M059J (cell line): ENCODE measurements at regions not wholly inside any gene's neighbourhood (a gene's known extent, or its start where the extent isn't known, plus 50 kb on each side); places are given as distances from the start of the nearest gene placed in this dataset.
"Not testable (repeated sequence)": the region's sequence is repeated elsewhere in the genome, so short reads cannot be mapped to it uniquely, and the experiment has no call there.

Source experiments
- DNase-seq: peaks from one replicate; pipeline ENCODE4 v3.0.0-alpha.2; 2012; ENCODE audit warnings: low read depth

DNA sequence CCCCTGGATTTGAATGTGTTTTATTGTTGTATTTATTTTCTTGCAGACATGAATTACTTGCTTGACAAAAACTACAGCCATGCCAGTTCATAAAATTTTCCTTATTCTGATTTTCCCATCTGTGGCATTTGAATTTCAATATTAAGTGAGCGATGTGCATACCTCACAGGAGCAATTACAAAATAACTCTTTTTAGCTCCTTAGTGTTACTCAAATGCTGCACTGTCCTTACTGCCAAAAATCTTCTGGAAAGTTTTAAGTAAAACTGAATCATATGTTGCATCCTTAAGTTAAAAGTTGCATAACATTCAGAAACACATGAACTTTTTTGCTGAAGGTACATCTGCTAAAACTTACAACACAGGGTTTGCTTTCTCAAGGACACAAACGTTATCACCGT lies 120.1 kb downstream of the OR4M2 start:
- not testable (repeated sequence) for DNase-seq

DNA sequence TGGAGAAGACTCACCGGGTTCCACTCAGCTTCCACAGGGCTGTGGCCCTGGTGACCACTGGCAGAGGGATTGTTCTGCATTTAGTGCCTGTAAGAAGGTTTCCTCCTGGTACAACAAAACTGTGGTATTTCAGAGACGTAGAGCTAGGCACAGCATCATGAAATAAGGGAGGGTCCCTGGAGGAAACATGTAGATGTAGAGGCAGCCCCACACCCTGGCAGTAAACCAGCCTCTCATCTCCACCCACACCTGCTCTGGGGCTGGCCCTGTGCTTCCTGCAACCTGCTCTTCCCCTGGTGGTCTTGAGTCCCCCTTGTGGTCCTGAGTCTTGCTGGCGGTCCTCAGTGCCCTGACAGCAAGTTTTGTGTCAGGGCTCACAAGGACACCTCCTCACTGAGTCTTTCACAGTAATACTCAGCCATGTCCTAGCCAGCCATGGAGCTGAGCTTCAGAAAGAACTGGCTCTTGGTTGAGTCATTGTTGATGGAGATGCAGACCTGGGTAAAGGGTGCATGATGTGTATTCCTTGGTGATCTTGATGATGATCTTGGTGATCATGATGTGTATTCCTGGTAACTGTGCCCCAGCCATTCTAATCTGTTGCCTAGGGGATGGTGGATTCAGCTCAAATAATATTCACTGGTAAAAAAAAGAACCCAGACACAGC lies 121.8 kb downstream of the OR4M2 start:
- not testable (repeated sequence) for DNase-seq

DNA sequence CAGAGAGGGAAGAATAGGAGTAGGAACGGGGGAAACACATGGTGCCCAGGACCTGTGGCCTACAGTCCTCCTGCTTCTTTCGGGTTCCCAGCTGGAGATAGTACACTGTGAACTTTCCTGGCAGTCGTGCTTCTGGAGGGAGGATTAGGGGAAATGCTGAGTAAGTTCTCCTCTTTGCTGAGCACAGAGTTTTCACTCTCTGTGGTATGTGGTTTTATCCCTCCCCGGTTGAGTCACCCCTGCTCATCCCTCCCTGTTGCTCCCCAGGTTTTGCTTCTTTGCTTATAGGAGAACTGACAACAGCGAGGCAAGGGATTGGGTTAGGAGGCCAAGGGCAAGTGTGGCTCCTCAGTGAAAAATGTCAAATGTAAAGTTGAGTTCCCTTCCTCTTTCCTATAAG lies 122.9 kb downstream of the OR4M2 start:
- DNase-seq: not testable (repeated sequence)

DNA sequence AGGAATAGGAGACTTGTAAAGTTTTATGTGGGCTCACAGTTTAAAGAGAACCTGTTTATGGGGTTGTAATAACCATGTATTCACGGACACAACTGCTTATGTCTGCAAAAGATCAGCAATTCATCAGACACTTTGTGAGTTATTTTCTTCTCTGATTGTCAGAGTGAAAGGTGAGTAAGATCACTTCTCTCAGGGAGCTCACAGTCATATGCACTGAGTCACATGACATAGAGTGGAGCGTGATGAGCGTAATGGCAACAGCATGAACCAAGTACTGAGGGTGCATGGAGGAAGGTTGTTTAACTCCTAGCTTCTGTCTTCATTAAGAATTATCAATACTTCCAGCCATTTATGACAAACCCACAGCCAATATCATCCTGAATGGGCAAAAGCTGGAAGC lies 128.8 kb downstream of the OR4M2 start:
- not testable (repeated sequence) for DNase-seq

DNA sequence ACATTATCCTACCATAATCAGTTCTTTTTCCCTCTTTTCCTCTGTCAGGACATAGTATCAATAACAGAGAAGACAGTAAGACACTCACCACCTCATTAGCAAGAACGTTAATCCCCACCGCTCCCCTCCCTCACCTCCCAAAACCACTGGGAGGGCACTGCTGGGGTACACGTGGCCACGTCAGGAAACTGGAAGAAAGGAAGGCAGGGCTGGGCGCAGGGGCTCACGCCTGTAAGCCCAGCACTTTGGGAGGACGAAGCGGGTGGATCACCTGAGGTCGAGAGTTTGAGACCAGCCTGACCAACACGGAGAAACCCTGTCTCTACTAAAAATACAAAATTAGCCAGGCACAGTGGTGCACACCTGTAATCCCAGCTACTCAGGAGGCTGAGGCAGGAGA lies 142.3 kb downstream of the OR4M2 start:
- DNase-seq: not testable (repeated sequence)

DNA sequence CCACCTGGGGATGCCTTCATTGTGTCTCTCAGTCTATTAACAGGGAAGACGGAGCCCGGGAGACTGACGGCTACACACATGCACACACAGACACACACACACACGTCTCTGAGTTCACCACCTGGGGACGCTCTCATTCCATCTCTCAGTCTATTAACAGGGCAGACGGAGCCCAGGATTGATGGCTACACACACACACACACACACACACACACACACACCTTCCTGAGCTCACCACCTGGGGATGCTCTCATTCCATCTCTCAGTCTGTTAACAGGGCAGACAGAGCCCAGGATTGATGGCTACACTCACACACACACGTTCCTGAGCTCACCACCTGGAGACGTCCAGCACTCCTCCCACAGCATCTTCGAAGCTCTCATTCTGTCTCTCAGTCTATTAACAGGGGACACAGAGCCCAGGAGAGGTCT lies 143.9 kb downstream of the OR4M2 start:
- no peak for DNase-seq

DNA sequence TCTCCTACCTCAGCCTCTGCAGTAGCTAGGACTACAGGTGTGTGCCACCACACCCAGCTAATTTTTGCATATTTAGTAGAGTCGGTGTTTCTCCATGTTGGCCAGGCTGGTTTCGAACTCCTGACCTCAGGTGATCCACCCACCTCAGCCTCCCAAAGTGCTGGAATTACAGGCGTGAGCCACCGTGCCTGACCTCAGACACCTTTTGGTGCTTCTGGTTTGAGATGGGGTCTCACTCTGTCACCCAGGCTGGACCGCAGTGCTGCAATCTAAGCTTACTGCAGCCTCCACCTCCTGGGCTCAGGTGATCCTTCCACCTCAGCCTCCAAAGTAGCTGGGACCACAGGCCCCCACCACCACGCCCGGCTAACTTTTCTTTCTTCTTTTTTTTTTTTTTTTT lies 144.6 kb downstream of the OR4M2 start:
- not testable (repeated sequence) for DNase-seq

DNA sequence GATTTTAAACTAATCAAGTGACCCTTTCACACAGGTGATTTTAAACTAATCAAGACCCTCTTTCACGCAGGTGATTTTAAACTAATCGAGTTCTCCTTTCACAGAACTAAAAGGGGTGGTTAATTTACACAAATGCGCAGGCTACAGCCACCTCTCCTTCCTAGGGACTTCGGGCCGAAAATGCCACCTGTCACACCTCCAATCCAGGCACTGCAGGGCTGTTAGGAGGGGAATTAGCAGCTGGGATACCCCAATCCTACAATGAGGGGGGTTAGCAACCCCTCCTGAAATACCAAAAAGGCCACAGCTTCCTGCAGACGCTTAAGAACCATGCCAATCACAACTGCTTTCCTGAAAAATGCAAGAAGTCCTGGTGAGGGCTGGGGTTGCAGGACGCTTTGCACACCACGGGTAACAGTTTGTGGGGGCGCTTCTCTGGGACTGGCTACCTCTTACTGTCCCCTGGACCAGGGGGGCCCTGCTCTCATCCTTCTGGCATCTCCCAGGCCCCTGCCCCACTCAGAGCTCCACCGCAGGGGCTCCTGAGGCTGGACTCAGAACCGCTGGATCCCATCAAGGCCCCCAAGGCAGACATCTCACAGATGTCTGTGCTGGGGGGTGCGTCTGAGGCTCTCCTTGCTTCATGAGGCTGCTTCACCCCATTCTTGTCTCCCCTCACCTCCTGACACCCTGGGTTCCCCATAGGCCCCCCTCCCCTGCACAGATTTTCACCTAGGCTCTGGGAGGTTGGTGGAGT lies 145.9 kb downstream of the OR4M2 start:
- no peak for DNase-seq

DNA sequence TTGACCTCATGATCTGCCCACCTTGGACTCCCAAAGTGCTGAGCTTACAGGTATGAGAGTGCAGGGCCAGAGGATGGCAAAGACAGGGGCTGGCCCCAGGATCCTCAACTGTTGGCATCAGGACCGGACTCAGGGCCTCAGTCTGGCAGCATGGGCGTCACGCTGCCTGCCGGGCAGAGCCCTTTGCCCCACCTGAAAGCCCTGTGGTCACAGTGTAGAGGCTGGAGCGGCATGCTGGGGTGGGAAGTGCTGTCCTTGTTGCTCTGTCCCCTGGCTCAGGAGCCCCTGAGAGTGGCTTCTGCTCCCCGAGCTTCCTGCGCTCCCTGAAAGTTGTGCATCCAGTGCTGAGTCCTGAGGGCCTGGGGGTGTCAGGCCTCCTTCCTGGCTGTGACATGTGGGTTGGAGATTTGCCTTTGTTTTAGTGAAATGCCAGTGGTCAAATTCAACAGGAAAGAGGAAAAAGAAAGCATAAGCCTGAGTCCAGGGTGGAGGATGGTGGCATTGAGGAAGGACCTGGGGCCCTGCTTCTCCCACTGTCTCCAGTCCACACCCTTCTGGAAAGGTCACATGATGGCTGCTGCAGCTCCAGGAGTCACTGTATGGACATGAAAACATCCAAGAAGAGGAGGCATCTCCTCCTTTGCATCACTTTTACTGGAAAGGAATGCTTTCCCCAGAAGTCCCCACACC lies 147.2 kb downstream of the OR4M2 start:
- DNase-seq: no peak

DNA sequence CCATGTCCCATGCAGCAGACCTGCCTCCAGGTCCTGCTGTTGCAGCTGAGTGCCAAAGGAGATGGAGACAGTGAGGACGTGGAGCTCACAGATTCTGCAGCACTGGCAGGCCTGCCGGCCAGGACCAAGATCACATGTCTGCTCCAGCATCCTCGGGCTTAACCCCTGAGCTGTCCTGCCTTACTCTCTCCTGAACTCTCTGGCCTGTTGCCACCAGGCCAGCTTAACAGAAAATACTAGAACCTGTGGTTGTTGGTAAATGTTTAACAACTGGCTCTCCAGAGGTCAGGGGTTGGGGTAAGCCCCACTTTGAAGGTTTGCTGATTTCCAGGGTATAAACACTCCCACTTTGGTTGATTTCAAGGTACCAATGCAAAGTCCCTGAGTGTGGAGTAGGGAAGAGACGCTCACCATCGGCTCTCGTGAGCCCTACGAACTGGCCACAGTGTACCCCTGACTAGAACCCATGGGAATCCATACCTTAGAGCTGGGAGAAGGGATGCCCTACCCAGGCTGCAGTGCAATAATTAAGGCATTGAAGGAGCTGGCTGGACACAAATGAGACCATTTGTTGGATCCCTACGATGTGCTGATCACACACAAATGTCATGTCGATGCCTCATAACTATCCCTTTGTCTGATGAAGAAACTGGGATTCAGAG lies 147.9 kb downstream of the OR4M2 start:
- no peak for DNase-seq

DNA sequence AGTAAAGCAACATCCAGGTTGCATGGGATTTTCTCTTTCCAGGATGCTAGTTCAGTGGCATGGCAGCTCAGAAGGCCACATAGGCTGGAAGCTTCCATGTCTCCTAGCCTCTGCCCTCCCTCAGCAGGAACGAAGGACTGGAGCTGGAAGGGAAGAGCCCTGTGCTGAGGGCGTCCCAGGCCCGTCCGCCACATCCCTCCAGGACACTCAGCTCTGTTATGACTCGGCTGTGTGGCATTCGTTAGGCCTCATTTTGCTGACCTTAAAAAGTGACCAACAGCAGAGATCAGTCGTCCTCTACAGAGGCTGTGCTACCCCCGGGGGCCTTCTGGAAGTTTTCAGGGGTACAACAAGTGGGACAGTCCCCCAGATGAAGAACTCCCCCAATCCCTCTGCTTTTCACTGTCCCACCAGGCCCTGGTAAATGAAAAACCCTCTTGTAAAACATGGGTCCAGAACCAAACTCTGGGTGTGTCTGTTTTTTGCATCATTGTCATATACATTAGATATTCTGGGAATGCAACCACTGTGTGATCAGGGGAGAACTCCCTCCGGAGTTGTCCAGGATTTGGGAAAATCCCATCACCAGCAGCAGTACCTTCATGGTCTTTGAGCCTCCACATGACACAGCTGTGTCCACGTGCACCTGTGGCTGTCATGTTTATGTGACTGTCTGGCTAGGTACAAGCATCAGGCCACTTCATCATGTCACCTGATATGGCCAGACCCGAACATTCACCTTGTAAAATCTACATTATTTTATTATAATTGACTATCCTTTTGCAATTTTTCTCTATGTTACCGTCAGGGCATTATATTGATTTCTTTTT lies 149.9 kb downstream of the OR4M2 start:
- DNase-seq: no peak

DNA sequence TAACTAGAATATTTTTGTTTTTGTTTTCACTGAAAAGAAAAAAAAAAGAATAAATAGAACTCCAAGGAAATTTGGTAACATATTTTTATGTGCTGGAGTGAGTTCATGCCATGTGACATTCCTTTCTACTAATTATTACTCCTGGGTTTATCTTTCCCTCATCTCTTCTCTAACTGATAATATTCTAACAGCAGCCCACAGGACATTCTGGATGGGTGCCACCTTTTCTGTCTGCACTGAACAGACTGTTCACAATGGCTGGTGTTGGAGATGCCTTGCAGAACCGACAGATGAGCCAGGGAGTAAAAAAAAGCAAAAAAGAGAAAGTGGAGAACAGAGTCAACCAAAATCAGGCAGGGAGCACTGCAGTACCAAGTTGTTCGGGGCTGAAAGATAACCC lies 151.3 kb downstream of the OR4M2 start:
- no peak for DNase-seq

DNA sequence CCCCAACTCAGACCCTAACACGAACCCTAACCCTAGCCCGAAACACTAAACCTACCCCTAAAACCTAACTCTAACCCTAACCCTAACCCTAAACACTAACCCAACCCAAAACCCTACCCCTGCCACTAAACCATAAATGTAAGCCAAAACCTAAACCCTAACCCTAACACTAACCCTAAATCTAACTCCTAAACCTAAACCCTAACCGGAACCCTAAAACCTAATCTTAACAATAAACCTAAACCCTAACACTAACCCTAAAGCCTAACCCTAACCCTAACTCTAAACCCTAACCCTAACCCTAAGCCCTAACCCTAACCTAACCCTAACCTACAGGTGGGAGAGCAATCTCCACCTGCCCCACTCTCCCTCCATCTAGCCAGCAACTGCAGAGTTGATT lies 152.3 kb downstream of the OR4M2 start:
- no peak for DNase-seq

DNA sequence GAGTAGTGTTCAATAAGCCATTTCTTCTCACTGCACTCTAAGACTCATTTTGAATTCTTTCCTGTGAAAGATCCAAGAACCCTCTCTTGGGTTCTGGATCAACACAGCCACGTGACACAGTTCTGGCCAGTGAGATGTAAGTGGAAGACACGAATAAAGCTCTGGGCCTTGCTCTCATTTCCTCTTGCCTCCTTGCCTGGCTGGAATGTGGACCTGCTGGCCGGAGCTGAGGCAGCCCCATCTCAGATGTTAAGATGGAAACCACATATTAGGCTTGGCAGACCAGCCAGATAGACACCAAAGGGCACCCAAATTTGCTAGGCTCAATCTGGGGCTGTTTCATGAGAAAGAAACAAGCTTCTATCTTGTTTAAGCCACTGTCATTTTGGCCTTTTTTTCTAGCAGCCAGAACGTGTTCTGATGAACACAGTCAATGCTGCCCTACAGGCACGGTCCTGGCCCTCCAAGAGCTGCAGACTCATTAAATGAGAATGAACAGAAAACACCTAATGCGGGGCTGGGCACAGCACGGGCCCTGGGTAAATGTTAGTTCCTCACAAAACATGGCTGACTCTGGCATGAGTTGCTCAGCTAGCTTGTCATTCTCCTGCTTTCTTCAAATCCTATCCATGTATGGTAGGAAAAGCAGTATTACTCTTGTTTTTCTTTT lies 155.1 kb downstream of the OR4M2 start:
- not testable (repeated sequence) for DNase-seq

DNA sequence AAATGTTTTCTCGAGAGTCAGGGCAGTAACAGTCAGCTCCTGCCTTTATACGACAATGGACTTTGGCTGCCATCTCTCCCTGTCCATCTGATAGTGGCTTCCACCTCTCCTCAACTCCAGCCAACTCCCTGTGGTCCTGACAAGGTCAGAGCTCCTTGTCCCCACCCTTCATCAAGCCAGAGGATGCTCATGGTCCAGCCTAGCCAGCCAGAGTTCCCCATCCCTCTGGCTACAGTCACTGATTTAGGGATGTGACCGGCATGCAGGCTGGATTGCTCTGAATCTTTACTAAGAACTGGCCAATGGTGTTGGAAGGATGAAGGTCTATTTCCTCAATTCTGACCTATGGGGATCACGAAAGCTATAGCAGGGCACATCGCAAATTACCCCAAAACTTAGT lies 156.1 kb downstream of the OR4M2 start:
- no peak for DNase-seq

DNA sequence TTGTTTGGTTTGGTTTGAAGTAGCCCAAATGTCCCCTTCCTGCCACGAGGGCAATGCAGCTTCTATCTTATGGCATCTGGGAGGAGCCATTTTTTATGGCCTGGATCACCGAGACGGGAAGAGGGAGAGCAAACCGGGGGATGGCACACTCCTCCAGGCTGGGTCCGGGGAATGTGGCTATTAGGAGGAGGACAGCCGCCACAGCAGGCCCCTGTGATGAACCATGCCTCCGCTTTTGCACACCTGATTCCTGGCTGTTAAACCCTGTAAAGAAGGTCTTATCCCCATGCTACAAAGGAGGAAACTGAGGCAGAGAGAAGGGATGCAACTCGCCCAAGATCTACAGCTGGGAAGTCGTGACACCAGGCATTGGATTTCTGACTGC lies 157.6 kb downstream of the OR4M2 start:
- DNase-seq: no peak

DNA sequence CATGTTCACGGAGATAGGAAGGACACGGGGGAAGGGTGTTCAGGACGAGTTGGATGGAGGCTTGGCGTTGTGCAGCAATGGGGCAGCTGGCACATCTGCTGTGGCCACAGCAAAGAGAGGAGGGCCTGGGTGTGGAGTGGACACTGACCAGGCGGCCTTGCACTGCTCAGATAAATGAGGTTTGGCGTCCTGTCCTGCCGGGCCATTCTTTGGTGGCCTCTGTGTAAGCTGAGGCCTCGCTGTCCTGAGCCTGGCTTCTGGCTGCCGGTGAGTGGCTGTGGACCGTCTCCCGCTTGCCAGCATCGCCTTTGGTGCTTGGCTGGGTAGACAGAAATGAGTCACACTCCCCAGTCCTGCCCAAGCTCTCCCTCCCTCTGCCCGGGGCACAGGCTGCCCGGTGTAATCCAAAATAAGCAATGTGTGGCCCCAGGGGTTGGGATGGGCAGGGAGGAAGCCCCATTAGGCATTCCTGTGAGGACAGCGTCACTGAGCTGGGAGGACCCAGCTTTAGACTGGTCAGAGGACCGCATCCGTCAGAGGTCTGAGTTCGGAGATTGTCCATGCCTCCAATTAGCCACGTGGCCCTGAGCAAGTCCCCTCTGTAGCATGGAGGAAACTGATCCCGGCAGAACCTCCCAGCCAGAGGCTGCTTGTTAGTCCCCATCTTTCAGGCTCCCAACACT lies 158.1 kb downstream of the OR4M2 start:
- DNase-seq: peak; percentile 34

DNA sequence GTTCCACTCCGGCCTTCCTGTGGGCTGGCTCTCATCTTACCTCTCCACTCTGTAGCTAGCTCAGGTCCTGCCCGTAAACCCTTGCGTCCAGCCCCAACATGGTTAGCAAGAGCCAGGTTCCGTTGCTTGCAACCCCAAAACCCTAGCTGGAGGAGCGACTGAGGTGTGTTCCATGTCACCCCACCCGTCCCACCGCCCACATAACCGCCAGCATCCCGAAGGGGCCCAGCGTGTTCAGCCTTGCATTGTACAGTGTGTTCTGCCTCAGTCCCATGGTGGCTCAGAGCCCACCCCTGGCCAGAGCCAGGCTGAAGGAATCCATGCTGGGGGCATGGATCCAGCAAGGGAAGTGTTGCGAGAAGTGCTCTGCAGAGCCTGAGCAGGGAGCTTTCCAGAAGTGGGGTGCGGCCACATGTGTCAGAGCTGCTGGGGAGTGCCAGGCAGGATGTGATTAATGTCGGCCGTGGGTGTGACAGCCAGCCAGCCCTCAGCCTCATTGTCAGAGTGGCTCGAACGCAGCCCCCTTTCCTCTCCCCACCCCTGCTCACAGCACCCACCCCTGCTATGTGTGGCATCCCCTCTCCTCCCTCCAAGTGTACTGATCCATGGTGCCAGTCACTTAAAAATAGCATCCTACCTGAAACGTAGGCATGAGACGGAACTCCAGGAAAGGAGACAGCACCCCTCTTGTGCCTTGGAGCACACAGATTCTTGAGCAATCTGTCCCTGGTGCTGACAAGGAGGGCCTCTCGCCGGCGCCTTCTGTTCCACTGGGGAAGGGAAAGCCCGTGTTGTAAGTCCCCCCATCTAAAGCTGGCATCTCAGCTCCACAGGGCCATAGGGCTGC lies 158.9 kb downstream of the OR4M2 start:
- not testable (repeated sequence) for DNase-seq

DNA sequence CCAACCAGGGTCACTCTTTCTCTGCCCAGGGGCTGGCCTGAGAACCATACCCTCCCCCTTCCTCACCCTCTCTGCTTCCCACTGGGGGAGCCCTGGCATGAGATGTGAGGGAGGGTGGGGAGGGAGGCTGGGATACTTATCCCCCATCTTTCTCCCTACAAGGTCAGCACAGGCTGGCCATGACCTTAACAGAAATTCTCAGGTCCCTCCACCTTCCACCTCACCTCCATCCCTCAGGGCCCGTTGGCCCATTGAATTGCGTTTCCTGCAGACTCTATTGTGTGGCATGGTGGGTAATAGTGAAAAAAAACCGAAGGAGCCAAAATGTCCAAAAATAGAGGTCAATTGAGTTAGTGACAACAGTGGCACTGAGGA lies 159.5 kb downstream of the OR4M2 start:
- no peak for DNase-seq
